Activated T-helper 1 cell treated with anti-CD3 and anti-CD28 coated beads, Interleukin-12 subunit alpha, Interleukin-12 subunit beta, Interleukin-2, Interleukin-4 antibody, amounts not matched to agents 30 ng/mL and 10 ng/mL and 1 ng/mL, durations not matched to agents 14 hours and 24 hours and 36 hours (primary cell): ENCODE measurements at regions not wholly inside any gene's neighbourhood (a gene's known extent, or its start where the extent isn't known, plus 50 kb on each side); places are given as distances from the start of the nearest gene placed in this dataset.

Experiments
- DNase-seq: peaks from one replicate; pipeline ENCODE4 v3.0.0; 2021; ENCODE audit warnings: low spot score
- H3K27ac Mint-ChIP-seq: one replicate; pipeline ENCODE4 v1.8.0; 2021; ENCODE audit warnings: mild to moderate bottlenecking, mixed read lengths
- H3K27me3 Mint-ChIP-seq: one replicate; pipeline ENCODE4 v1.8.0; 2022; ENCODE audit warnings: mild to moderate bottlenecking, moderate library complexity, mixed read lengths; ENCODE audit not compliant: insufficient read depth
- H3K36me3 Mint-ChIP-seq: one replicate; pipeline ENCODE4 v1.8.0; 2021; ENCODE audit warnings: low read depth, mixed read lengths
- H3K4me1 Mint-ChIP-seq: one replicate; pipeline ENCODE4 v1.8.0; 2021; ENCODE audit warnings: low read depth, mixed read lengths
- H3K4me3 Mint-ChIP-seq: one replicate; pipeline ENCODE4 v1.8.0; 2021; ENCODE audit warnings: mild to moderate bottlenecking, moderate library complexity, mixed read lengths
- H3K9me3 Mint-ChIP-seq: one replicate; pipeline ENCODE4 v1.8.0; 2021; ENCODE audit warnings: mixed read lengths
- intact Hi-C: fragments of 100-400 bp; cut with micrococcal nuclease; formaldehyde crosslinking; loops from one replicate; pipeline ENCODE4 v1.15.1; 2024

DNA sequence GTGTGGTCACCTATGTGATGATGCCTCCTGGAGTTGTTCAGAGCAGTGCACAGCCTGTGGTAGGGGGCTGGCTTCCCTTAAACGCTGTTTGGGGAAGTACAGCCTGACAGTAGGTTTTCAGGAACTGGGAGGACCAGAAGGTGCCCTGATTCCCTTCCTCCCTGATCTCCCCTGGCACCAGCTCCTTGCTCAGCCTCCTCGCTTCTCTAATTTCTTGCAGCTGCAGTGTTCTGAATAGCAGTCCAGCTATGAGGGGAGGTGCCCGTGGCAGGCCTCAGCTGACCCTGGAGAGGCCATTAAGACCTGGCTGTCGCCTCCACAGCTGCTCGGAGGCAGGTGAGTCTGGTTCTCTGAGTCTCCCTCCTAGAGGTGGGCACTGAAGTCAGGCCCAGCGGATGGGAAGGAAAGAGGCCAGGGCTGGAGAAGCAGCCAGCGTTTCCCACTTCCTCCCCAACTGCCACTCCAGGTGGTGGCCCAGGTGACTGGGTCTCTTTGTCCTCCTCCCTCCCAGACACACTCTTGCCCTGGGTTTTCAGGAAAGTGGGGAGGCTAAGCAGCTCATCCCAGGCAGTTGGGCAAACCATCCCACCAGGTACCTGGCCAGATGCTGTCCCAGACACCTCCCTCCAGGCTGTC is 52.0 kb upstream of the RPL11 start:
- H3K4me1 Mint-ChIP-seq, result peaks cover 16% of the 10 kb centered on the region
- intact Hi-C loops, result loop anchor here (5.0 kb wide), 1 partner anchor 47 kb away; no protein-coding TSS in a partner anchor
- no peak for DNase-seq
- no peaks in the 10 kb centered on the region for H3K36me3 Mint-ChIP-seq
- peaks cover 17% of the 10 kb centered on the region for H3K27me3 Mint-ChIP-seq
- no peak overlapping the region for H3K4me3 Mint-ChIP-seq
- H3K9me3 Mint-ChIP-seq, result no peaks in the 10 kb centered on the region
- H3K27ac Mint-ChIP-seq, result no peak overlapping the region

DNA sequence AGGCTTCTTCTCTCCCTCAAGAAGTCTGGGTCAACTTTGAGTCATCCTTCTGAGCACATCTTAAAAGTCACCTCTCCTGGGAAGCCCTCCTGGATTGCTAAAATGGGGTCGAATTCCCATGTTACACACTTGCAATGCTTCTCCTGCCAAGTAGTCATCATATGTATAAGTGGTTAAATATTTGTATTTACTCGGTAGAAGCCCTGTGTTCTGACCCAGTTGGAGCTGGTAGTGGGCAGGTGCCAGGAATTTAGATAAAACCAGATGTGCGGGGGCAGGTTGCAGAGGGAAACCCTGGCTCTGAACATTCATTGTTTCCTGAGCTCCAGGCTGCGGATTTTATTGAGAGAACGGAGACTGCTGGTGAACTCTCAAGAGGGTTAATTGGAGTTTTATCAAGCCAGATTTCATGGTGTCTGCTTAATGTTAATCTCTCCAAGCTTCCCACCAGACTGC is 52.8 kb upstream of the RPL11 start:
- H3K27ac Mint-ChIP-seq, result no peak overlapping the region
- DNase-seq, result no peak
- H3K9me3 Mint-ChIP-seq, result no peaks in the 10 kb centered on the region
- H3K4me3 Mint-ChIP-seq, result no peak overlapping the region
- H3K36me3 Mint-ChIP-seq, result no peaks in the 10 kb centered on the region
- intact Hi-C loops, result loop anchor here (5.0 kb wide), 1 partner anchor 47 kb away; no protein-coding TSS in a partner anchor
- H3K27me3 Mint-ChIP-seq, result peaks cover 12% of the 10 kb centered on the region
- H3K4me1 Mint-ChIP-seq, result peaks cover 22% of the 10 kb centered on the region

GRCh38 chr1:23638188-23638619 is 53.4 kb upstream of the RPL11 start:
- Mint-ChIP-seq H3K4me3 (no peak overlapping the region), H3K27me3 (peaks cover 12% of the 10 kb centered on the region), H3K4me1 (peaks cover 22% of the 10 kb centered on the region), H3K9me3 (no peaks in the 10 kb centered on the region), H3K27ac (no peak overlapping the region), H3K36me3 (no peaks in the 10 kb centered on the region)
- intact Hi-C loops, result loop anchor here (5.0 kb wide), 1 partner anchor 46 kb away; no protein-coding TSS in a partner anchor
- no peak for DNase-seq

- peaks cover 15% of the 10 kb centered on the region for H3K27me3 Mint-ChIP-seq
- DNase-seq, result no peak
- intact Hi-C loops, result loop anchor here (5.0 kb wide), 1 partner anchor 44 kb away; no protein-coding TSS in a partner anchor
- no peaks in the 10 kb centered on the region for H3K36me3 Mint-ChIP-seq
- no peaks in the 10 kb centered on the region for H3K9me3 Mint-ChIP-seq
- no peak overlapping the region for H3K4me3 Mint-ChIP-seq
- no peak overlapping the region for H3K27ac Mint-ChIP-seq
- peaks cover 22% of the 10 kb centered on the region for H3K4me1 Mint-ChIP-seq
These were observed 55.6 kb upstream of the RPL11 start for GRCh38 chr1:23636009-23636408.

DNA sequence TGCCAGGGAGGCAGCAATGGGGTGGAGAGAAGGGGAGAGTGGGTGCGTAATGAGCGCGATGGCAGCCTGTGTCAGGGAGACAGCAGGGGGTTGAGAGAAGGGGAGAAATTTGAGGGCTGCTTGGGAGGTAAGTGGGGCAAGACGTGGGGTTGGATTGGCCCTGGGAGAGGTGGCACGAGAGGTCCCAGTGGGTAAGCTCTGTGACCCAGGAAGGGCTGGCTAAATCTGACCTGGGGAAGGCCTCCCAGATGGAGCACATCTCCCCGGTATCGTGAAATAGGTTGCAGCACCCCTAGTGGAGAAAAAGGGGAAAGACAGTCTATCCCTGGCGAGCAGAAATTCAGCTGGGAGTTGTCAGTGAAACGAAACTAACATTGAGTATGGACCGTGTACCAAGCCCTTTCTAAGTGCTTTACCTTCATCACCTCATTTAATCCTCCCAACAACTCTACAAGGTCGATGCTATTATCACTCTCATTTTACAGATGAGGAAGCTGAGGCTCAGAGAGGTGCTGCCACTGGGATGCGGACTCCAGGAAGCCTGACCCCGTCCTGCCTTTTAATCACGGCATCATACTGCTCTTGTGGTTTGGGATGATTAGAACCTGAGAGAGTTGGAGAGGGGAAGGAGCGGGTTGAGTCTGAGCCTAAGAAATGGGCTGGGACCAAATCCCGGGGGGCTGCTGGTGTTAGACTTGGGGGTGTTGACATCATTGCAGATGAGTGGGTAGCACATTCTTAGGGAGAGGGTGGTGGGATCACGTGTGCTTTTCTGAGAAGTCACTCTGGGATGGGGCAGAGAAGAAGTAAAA is 56.6 kb upstream of the RPL11 start:
- peaks cover 22% of the 10 kb centered on the region for H3K4me1 Mint-ChIP-seq
- no peaks in the 10 kb centered on the region for H3K9me3 Mint-ChIP-seq

GRCh38 chr1:23634518-23634839 is 57.1 kb upstream of the RPL11 start:
- DNase-seq, result no peak
- Mint-ChIP-seq H3K27ac (no peak overlapping the region), H3K36me3 (no peaks in the 10 kb centered on the region), H3K4me1 (peaks cover 22% of the 10 kb centered on the region), H3K9me3 (no peaks in the 10 kb centered on the region), H3K27me3 (peaks cover 15% of the 10 kb centered on the region), H3K4me3 (no peak overlapping the region)
- intact Hi-C loops, result loop anchor here (2.0 kb wide), 1 partner anchor 16 kb away; no protein-coding TSS in a partner anchor

More for the DNA sequence above, 56.6 kb upstream of the RPL11 start:
- Mint-ChIP-seq H3K4me3 (peak overlapping the region; percentile 2), H3K27ac (no peak overlapping the region), H3K27me3 (peaks cover 15% of the 10 kb centered on the region), H3K36me3 (no peaks in the 10 kb centered on the region)
- peak; percentile 62 for DNase-seq
- intact Hi-C loops, result loop anchor here (1.0 to 5.0 kb wide), 3 partner anchors 16 to 58 kb away; no protein-coding TSS in a partner anchor

DNA sequence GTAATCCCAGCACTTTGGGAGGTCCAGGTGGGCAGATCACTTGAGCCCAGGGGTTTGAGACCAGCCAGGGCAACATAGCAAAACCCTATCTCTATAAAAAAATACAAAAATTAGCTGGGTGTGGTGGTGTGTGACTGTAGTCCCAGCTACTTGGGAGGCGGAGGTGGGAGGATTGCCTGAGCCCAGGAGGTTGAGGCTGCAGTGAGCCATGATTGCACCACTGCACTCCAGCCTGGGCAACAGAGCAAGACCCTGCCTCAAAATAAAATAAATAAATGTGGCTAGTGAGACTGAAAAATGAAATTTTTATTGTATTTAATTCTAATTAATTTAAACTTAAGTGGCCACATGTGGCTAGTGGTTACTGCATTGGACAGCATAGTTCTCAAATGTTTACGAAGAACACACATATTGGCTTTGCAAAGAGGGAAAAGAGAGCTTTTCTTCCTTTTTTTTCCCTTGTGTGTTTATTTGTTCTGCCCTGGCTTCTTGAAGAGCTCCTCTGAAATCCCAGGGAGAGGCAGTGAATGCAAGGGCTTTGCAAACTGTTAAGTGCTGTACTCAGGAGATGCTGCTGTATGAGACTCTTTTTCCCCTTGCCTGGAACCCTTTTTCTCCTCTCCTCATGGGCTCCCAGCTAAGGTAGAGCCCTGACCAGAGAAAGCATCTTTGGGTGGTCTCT is 59.0 kb upstream of the RPL11 start:
- no peak for DNase-seq
- peaks cover 31% of the 10 kb centered on the region for H3K4me1 Mint-ChIP-seq
- no peak overlapping the region for H3K4me3 Mint-ChIP-seq
- no peaks in the 10 kb centered on the region for H3K36me3 Mint-ChIP-seq
- H3K9me3 Mint-ChIP-seq, result no peaks in the 10 kb centered on the region
- intact Hi-C loops, result no loop called here
- H3K27me3 Mint-ChIP-seq, result peaks cover 5% of the 10 kb centered on the region
- no peak overlapping the region for H3K27ac Mint-ChIP-seq

- intact Hi-C loops, result no loop called here
- Mint-ChIP-seq H3K4me3 (no peak overlapping the region), H3K36me3 (peaks cover 3% of the 10 kb centered on the region), H3K27me3 (peaks cover 3% of the 10 kb centered on the region), H3K9me3 (no peaks in the 10 kb centered on the region), H3K4me1 (peaks cover 38% of the 10 kb centered on the region), H3K27ac (no peak overlapping the region)
- DNase-seq, result no peak
These were observed 61.8 kb upstream of the RPL11 start for GRCh38 chr1:23629708-23630290.

DNA sequence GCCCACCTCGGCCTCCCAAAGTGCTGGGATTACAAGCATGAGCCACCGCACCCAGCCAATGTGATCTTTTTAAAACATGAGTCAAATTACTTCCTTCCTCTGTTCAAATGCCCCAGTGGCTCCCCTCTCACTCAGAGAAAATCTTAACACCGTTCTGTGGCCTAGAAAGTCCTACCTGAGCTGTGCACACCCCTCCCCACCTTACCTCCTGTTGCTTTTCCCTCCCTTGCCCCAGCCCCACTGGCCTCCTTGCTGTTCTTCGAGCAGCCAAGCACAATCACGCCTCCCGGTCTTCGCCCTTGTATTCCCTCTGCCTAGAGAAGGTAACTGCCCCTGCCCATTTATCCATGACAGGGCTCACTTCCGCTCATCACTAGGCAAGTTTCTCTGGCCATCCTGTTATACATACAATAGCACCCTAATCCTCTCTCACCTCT is 62.6 kb upstream of the RPL11 start:
- no peak for DNase-seq
- Mint-ChIP-seq H3K4me3 (no peak overlapping the region), H3K27me3 (peaks cover 3% of the 10 kb centered on the region), H3K4me1 (peaks cover 38% of the 10 kb centered on the region), H3K36me3 (peaks cover 7% of the 10 kb centered on the region), H3K9me3 (peaks cover 4% of the 10 kb centered on the region), H3K27ac (no peak overlapping the region)
- intact Hi-C loops, result no loop called here

DNA sequence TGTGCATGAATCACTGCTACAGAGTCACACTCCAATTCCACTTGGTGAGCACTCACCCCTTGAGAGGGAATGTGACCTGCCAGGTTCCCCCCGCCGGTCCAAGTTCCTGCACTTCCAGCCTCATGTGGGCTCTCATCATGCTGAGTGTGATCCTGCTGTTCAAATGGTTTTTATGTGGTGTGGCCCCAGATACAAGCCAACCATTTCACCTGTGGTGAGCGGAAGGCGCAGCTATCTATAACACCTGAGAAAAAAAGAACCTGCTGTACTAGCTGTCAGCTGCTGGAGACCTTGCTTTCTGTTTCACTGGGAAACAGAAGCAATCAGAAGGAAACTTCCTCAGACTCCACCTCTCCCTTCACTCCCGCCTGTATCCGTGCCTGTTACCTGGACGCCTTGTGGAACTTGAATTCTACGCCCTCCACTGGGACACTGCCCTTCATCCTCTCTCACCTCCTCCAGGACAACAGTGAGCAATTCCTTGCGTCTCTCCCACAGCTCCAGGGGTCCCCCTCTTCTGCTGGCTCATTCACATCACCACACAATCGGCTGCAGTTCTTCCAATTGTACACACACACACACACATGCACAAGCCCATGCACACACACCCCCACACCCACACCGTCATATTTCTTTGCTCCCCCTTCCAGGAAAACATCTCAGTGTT is 64.4 kb upstream of the RPL11 start:
- Mint-ChIP-seq H3K36me3 (peaks cover 7% of the 10 kb centered on the region), H3K4me3 (peak overlapping the region; percentile 84), H3K4me1 (peaks cover 43% of the 10 kb centered on the region), H3K27me3 (peaks cover 2% of the 10 kb centered on the region), H3K27ac (no peak overlapping the region), H3K9me3 (peaks cover 4% of the 10 kb centered on the region)
- intact Hi-C loops, result no loop called here
- no peak for DNase-seq

DNA sequence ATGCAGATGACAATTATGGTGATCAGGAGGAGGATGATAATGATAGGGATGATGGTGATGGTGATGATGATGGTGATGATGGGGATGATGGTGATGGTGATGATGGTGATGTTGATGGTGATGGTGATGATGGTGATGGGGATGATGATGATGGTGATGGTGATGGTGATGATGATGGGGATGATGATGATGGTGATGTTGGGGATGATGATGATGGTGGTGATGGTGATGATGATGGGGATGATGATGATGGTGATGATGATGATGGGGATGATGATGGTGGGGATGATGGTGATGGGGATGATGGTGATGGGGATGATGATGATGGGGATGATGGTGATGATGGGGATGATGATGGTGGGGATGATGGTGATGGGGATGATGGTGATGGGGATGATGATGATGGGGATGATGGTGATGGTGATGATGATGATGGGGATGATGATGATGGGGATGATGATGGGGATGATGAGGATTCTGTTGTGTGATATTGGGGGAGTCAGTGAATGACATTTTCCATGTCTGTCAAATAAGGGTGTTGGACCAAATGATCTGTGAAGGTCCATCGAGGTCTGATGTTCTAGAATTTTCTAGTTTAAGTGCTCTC is 65.6 kb upstream of the RPL11 start:
- Mint-ChIP-seq H3K36me3 (peaks cover 7% of the 10 kb centered on the region), H3K4me3 (no peak overlapping the region), H3K27ac (peak overlapping the region; percentile 7), H3K27me3 (no peaks in the 10 kb centered on the region), H3K9me3 (peaks cover 4% of the 10 kb centered on the region), H3K4me1 (peaks cover 47% of the 10 kb centered on the region)
- DNase-seq, result no peak
- intact Hi-C loops, result no loop called here

DNA sequence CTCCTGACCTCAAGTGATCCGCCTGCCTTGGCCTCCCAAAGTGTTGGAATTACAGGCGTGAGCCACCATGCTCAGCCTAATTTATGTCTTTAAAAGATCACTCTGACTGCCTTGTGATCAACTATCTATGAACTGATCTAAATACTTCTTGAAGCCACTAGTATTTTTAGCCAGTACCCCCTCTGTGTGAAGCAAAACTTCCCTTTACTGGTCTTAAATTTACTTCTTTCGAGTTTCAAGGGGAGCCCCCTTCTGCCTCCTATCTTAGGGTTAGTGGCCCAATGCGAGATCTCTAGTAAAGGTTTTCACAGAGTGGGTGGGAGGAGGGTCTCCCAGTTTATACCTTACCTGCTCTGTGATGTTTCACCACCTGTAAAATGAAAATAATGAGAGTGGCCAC is 66.1 kb upstream of the RPL11 start:
- Mint-ChIP-seq H3K4me1 (peaks cover 52% of the 10 kb centered on the region), H3K36me3 (peaks cover 7% of the 10 kb centered on the region), H3K9me3 (peaks cover 4% of the 10 kb centered on the region), H3K27me3 (no peaks in the 10 kb centered on the region), H3K4me3 (no peak overlapping the region), H3K27ac (no peak overlapping the region)
- DNase-seq, result no peak
- intact Hi-C loops, result no loop called here
